Stimulated activated effector memory CD8-positive, alpha-beta T cell treated with anti-CD3 and anti-CD28 coated beads, Interleukin-12 subunit alpha, Interleukin-12 subunit beta, amount 100 ng/mL, for 72 hours (primary cell): ENCODE measurements at regions not wholly inside any gene's neighbourhood (a gene's known extent, or its start where the extent isn't known, plus 50 kb on each side); places are given as distances from the start of the nearest gene placed in this dataset.
"Not testable (repeated sequence)": the region's sequence is repeated elsewhere in the genome, so short reads cannot be mapped to it uniquely, and the experiment has no call there.

Source experiments
- ATAC-seq: fragments of 150-1000 bp; cut with Tn5 transposase; 2 replicates; pipeline ENCODE4 v1.10.0; 2021
- DNase-seq, 2 donors: peaks; one replicate each; pipeline ENCODE4 v3.0.0; 2021 to 2022; ENCODE audit warnings: low spot score in 2 of 2
- H3K27ac Mint-ChIP-seq: one replicate; pipeline ENCODE4 v1.8.0; 2022; ENCODE audit warnings: mild to moderate bottlenecking, mixed read lengths
- H3K36me3 Mint-ChIP-seq: one replicate; pipeline ENCODE4 v1.8.0; 2022; ENCODE audit warnings: mild to moderate bottlenecking, mixed read lengths
- H3K4me1 Mint-ChIP-seq: one replicate; pipeline ENCODE4 v1.8.0; 2022; ENCODE audit warnings: mixed read lengths
- H3K4me3 Mint-ChIP-seq: one replicate; pipeline ENCODE4 v1.8.0; 2022; ENCODE audit warnings: mild to moderate bottlenecking, mixed read lengths
- H3K9me3 Mint-ChIP-seq: one replicate; pipeline ENCODE4 v1.8.0; 2022; ENCODE audit warnings: mixed read lengths

DNA sequence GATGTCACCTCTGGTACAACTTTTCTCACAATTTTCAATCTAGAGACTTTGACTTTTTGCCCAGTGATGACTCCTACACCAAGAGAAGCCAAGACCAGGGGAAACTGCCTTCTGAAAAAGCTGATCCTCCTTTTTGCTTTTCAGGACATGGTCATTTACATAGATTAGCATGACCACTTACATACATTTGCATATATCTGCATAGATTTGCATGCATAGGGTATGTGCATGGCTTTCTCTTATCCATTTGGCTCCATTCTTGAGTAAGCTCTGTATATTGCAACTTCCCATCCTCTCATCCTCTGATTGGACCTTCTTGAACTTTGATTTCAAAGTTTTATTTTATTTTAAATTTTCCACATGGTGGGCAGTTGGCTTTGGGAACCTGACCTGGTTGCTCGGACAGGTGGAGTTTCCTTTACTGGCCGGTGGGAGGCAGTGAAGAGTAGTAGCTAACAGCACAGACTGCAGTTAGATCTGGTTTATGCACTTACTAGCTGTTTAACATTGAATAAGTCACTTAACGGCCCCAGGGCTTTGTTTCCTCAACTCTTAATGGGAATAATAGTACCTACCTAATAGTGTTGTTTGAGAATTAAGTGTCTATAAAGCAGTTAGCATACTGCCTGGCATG lies 92.9 kb downstream of the GPR139 start:
- Mint-ChIP-seq H3K9me3 (no peaks in the 10 kb centered on the region), H3K4me3 (no peak overlapping the region), H3K4me1 (no peaks in the 10 kb centered on the region), H3K36me3 (no peaks in the 10 kb centered on the region), H3K27ac (no peak overlapping the region)
- DNase-seq, result no peak
- ATAC-seq, result no peak

DNA sequence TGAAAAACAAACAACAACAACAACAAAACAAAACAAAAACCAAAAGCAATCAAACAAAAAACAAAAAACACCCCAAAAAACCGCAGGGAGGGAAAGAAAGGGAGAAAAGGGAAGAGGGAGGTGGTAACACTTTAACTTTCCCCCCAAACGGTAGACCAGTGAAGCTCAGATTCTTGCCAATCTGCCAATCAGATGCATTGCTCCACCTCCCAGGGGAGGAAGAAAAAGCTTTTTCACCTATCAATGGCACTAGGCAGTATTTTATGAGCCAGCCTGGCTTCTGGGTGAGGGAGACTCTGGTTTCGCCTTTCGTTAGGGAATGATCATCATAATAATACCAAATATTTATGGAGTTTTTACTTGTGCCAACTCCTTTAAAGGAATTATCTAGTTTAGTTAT lies 94.1 kb downstream of the GPR139 start:
- no peaks in the 10 kb centered on the region for H3K9me3 Mint-ChIP-seq
- no peak overlapping the region for H3K4me3 Mint-ChIP-seq
- H3K36me3 Mint-ChIP-seq, result no peaks in the 10 kb centered on the region
- ATAC-seq (no peak), DNase-seq (no peak)
- no peaks in the 10 kb centered on the region for H3K4me1 Mint-ChIP-seq
- H3K27ac Mint-ChIP-seq, result no peak overlapping the region

DNA sequence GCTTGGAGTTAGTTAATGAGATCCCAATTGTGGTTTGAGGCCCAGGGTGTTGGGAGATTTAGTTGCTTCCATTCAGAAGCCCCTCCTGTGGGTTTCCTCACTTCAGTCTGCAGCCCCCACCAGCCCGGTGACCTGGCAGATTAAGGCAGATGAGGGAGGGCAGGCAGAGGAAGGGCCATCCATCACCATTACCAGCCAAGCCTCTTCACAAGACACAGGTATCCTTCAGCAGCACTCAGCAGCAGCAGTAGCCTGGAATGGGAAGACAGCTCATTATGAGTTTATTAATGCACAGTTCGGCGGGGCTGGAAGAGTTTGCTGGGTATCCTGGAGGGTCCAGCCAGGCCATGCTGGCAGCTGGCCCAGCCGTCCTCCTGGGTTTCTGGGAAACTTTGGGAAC lies 90.0 kb upstream of the GPRC5B start:
- no peak for DNase-seq
- no peak overlapping the region for H3K27ac Mint-ChIP-seq
- H3K4me1 Mint-ChIP-seq, result no peaks in the 10 kb centered on the region
- no peak for ATAC-seq
- no peaks in the 10 kb centered on the region for H3K9me3 Mint-ChIP-seq
- H3K36me3 Mint-ChIP-seq, result no peaks in the 10 kb centered on the region
- H3K4me3 Mint-ChIP-seq, result no peak overlapping the region

DNA sequence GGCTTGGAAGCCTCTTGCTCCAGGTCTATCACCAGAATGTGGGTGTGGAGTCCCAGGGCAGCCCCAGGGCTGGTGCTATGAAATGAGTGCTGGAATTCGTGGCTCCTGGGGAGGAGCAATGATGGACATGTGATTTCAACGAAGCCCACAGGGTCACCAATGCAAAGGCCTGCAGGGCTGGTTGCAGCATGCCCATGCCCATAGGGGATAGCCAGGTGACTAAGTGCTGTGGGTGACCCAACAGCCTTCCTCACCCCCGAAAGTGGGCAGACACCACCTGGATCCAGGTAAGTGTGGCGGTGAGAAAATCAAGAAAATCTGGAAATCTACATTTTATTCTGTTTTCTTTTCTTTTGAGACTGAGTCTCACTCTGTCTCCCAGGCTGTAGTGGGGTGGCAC lies 87.5 kb upstream of the GPRC5B start:
- DNase-seq, result no peak
- no peak for ATAC-seq
- H3K9me3 Mint-ChIP-seq, result no peaks in the 10 kb centered on the region
- no peaks in the 10 kb centered on the region for H3K36me3 Mint-ChIP-seq
- no peak overlapping the region for H3K27ac Mint-ChIP-seq
- no peaks in the 10 kb centered on the region for H3K4me1 Mint-ChIP-seq
- no peak overlapping the region for H3K4me3 Mint-ChIP-seq

DNA sequence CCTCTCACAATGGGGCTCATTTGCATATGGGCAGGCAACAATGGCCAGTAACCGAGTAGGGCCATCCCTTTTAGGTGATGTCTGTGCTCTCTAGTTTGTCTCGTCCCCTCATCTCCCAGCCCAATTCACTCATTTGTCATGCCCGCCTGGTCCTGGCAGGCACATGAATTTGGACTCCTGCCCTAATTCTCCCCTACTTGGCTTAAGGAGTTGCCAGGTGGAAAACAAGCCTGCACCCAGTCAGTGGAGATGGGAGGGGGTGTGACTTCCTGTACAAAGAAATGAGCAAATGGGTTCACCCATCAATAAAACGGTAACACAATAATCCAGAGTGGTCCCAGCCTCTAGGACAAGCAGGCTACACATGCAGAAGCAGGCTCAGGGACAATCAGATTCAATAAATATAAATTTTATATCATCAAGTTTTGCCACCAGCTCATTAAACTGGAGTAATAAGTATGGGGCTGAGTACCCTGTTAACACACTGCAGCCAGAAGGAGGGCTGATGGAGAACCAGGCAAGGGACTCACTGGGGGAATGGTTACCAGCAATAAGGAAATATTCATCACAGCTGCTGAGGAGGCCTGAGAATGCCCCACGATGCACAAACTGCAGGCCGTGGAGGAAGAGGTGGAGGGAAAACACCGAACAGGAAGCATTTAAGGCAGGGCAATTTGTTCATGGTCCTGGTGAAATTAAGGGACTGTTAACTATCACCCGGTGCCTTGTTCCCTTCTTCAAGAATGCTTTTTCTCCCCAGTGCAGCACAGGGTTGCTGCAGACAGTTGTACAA lies 84.4 kb upstream of the GPRC5B start:
- Mint-ChIP-seq H3K36me3 (no peaks in the 10 kb centered on the region), H3K27ac (no peak overlapping the region), H3K4me3 (no peak overlapping the region), H3K4me1 (no peaks in the 10 kb centered on the region), H3K9me3 (no peaks in the 10 kb centered on the region)
- DNase-seq, result no peak
- no peak for ATAC-seq

DNA sequence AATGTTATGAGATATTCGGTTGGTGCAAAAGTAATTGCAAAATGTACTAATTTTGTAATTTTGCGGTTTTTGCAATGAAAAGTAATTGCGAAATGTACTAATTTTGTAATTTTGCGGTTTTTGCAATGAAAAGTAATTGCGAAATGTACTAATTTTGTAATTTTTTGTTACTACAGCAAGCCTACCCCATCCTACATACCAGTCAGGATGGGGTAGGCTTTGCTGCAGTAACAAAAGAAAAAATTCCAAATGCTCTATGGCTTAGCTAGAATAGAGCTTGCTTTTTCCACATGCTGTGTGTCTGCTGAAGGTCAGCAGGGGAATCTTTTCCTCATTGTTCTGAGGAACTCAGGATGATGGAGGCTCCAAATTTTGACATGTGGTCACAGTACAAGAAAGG lies 83.3 kb upstream of the GPRC5B start:
- ATAC-seq (no peak), DNase-seq (no peak)
- no peaks in the 10 kb centered on the region for H3K36me3 Mint-ChIP-seq
- no peaks in the 10 kb centered on the region for H3K4me1 Mint-ChIP-seq
- no peak overlapping the region for H3K4me3 Mint-ChIP-seq
- no peak overlapping the region for H3K27ac Mint-ChIP-seq
- no peaks in the 10 kb centered on the region for H3K9me3 Mint-ChIP-seq

DNA sequence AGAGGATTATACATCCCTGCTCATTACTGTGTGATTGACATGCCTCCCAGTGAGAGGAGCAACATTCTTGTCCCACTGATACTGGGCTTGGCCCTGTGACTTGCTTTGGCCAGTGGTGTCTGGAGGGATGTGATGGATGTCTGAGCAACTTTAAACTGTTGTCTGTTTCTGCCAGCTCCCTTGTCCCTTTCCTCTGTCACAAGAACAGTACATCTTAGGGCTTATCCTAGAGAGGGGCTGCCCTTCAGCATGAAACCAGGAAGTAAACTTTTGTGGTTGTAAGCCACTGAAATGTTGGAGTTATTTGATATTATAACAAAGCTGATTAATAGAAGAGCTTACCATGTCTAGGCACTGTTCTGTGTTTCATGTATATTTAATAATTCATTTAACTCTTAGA lies 82.9 kb upstream of the GPRC5B start:
- Mint-ChIP-seq H3K9me3 (no peaks in the 10 kb centered on the region), H3K36me3 (no peaks in the 10 kb centered on the region), H3K27ac (no peak overlapping the region), H3K4me3 (no peak overlapping the region), H3K4me1 (no peaks in the 10 kb centered on the region)
- ATAC-seq (no peak), DNase-seq (no peak)

DNA sequence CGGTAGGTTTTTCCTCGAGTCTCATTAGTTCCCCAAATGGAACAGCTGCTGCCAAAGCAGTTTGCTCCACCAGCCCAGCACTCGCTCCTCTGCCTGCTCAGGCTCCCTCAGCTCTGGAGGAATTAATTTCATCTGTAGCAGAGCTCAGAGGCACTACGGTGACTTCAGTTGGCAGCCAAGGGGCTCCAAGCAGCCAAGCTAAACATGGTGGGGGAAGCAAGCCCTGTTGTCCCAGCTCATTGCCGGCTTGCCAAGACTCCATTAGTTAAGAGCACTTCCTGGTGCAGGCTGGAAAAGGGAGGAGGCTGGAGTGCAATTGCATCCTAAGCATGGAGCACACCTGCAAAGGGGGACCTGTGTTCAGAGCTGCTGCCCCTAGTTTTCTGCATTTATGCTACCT lies 78.7 kb upstream of the GPRC5B start:
- ATAC-seq, result no peak
- DNase-seq, result no peak
- H3K4me1 Mint-ChIP-seq, result no peaks in the 10 kb centered on the region
- no peak overlapping the region for H3K27ac Mint-ChIP-seq
- no peaks in the 10 kb centered on the region for H3K36me3 Mint-ChIP-seq
- H3K9me3 Mint-ChIP-seq, result no peaks in the 10 kb centered on the region
- H3K4me3 Mint-ChIP-seq, result no peak overlapping the region

DNA sequence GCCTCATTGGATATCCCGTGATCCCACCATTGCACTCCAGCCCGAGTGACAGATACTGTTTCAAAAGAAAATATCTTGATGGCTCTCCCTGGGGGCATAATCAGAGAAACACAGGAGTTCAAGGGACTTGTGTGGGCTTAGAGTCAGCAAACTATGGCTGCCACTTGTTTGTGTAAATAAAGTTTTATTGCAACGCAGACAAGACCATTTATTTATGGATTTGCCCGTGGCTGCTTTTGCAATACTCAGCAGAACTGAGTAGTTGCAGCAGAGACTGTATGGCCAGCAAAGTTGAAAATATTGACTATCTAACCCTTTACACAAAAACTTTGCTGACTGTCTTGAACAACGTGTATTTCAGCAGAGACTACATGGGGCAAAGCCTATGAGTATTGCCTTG lies 75.5 kb upstream of the GPRC5B start:
- Mint-ChIP-seq H3K36me3 (no peaks in the 10 kb centered on the region), H3K27ac (no peak overlapping the region), H3K4me1 (no peaks in the 10 kb centered on the region), H3K4me3 (no peak overlapping the region), H3K9me3 (no peaks in the 10 kb centered on the region)
- DNase-seq (no peak), ATAC-seq (no peak)

DNA sequence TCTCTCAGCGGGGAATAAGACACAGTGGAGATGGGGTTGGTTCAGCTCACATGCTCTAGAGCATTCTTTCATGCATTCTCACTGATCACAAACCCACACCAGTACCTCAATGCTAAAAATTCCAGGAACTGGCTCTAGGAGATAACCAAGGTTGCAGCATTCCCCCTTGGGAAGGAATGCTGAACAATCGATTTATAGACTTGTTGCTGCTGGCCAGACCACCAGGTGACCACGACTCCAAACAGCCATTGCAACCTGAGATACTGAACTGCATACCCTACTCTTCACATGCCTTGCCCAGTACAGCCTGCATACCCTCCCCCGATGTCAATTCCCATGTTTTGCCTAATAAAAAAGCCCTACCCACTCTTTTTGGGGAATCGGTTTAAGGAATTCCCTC lies 75.1 kb upstream of the GPRC5B start:
- ATAC-seq (no peak), DNase-seq (no peak)
- H3K27ac Mint-ChIP-seq, result no peak overlapping the region
- no peaks in the 10 kb centered on the region for H3K9me3 Mint-ChIP-seq
- H3K4me3 Mint-ChIP-seq, result no peak overlapping the region
- no peaks in the 10 kb centered on the region for H3K36me3 Mint-ChIP-seq
- no peaks in the 10 kb centered on the region for H3K4me1 Mint-ChIP-seq

DNA sequence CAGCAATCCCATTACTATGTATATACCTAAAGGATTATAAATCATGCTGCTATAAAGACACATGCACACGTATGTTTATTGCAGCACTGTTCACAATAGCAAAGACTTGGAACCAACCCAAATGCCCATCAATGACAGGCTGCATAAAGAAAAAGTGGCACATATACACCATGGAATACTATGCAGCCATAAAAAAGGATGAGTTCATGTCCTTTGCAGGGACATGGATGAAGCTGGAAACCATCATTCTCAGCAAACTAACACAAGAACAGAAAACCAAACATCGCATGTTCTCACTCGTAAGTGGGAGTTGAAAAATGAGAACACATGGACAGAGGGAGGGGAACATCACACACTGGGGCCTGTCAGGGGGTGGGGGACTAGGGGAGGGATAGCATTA lies 71.2 kb upstream of the GPRC5B start:
- H3K9me3 Mint-ChIP-seq, H3K4me3 Mint-ChIP-seq: not testable (repeated sequence)

DNA sequence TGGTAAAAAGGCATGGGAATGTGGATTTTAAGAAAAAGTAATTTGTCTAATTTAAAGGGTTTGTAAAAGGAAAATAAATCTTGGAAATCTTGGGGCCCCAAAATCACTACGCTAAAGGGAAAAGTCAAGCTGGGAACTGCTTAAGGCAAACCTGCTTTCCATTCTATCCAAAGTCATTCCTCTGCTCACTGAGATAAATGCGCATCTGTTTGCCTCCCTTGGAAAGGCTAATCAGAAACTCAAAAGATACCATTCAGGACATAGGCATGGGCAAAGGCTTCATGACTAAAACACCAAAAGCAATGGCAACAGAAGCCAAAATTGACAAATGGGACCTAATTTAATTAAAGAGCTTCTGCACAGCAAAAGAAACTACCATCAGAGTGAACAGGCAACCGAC lies 70.4 kb upstream of the GPRC5B start:
- not testable (repeated sequence) for ATAC-seq, H3K4me1 Mint-ChIP-seq, DNase-seq

More for the DNA sequence above, 71.2 kb upstream of the GPRC5B start:
- not testable (repeated sequence) for ATAC-seq, H3K36me3 Mint-ChIP-seq, DNase-seq, H3K4me1 Mint-ChIP-seq, H3K27ac Mint-ChIP-seq

DNA sequence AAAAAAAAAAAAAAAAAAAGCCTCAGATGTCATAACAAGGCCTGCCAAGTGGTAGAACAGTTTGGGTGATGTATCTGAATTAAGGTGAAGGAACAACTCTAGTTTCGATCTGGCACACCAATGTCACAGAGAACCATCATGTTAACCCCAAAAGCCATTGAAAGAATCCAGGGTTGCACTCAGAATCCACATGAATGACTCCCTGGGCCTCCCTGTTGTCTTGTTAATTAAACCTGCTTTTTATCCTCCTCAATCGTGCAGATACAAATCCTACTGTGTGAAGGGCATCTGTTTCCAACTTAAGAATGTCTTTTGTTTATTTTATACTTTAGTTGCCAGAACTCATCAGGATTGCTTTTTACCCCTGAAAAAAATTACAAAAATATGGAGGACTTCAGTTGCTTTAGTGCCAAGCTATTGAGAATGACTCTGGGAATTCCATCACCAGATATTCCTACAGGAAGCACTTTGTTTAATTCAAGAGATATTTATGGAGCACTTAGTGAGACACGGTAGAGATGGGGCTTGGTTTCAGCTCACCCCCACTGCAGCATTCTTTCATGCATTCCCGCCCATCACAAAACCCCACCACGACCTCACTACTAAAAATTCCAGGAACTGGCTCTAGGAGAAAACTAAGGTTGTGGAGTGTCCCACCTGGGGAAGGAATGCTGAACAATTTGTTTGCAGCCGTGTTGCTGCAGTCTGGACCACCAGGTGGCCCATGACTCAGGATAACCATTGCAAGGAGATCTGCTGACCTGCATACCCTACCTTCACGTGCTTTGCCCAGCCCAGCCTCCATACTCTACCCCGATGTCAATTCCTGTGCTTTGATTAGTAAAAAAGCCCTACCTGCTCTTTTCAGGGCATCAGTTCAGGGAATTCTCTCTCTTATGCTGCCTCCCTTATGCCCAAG lies 63.8 kb upstream of the GPRC5B start:
- H3K4me3 Mint-ChIP-seq, result no peak overlapping the region
- DNase-seq (no peak), ATAC-seq (no peak)
- H3K27ac Mint-ChIP-seq, result no peak overlapping the region
- H3K36me3 Mint-ChIP-seq, result no peaks in the 10 kb centered on the region
- H3K9me3 Mint-ChIP-seq, result no peaks in the 10 kb centered on the region
- H3K4me1 Mint-ChIP-seq, result no peaks in the 10 kb centered on the region

More for the DNA sequence above, 70.4 kb upstream of the GPRC5B start:
- H3K36me3 Mint-ChIP-seq, H3K9me3 Mint-ChIP-seq, H3K27ac Mint-ChIP-seq, H3K4me3 Mint-ChIP-seq: not testable (repeated sequence)

DNA sequence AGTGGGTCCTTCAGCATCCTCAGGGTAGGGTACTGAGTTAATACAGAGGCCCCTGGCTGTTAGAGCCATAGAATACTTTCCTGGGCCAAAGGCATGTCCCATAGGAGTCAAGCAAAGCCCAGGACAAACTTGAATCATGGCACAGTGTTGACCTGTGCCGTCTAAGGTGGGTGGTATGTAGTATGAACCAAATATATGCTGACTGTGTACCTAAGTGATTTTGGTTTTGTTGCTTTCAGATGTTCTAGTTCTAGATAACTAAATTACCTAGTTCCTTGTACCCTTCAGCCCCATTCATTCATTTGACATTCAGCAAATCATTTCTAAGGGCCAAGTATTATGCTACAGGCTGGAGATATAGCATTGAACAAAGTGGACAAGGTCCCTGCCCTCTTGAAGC lies 61.3 kb upstream of the GPRC5B start:
- no peak for DNase-seq
- Mint-ChIP-seq H3K27ac (no peak overlapping the region), H3K4me1 (no peaks in the 10 kb centered on the region), H3K9me3 (no peaks in the 10 kb centered on the region), H3K36me3 (no peaks in the 10 kb centered on the region), H3K4me3 (no peak overlapping the region)
- peak; percentile 16 for ATAC-seq

DNA sequence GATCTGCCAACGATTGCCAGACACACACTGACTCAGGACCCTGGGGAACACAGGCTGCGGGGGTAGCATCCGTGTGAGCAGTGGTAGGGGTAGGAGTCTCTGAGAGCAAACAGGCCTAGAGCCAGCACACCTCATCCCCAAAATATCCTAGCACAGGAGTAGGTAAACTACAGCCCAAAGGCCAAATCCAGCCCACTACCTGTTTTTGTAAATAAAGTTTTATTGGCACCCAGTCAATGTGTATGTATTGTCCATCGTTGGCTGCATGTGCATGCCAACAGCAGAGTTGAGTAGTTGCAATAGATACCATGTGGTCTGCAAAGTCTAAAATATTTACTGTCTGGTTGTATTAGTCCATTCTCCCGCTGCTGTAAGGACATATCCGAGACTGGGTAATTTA lies 55.5 kb upstream of the GPRC5B start:
- no peaks in the 10 kb centered on the region for H3K4me1 Mint-ChIP-seq
- DNase-seq, result no peak
- H3K9me3 Mint-ChIP-seq, result no peaks in the 10 kb centered on the region
- H3K36me3 Mint-ChIP-seq, result no peaks in the 10 kb centered on the region
- H3K4me3 Mint-ChIP-seq, result no peak overlapping the region
- H3K27ac Mint-ChIP-seq, result no peak overlapping the region
- ATAC-seq, result no peak

DNA sequence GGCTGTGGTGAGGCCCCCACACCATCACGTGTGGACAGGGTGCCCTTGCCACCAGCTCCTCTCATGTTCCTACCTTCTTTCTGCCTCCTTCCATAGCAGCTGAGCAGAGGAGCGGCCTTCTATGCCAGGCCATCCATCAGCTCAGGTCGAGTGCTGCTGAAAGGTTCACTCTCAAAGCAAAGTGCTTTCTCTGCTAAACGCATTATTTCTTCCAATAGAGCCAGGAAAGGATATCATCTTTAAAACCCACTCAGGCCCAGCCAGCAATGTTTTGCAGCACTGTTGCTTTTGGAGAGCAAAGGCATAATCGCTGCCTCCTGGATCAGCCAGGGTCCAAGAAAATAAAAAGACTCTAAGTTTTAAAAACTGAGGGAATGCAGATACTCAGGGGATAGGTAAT lies 54.9 kb upstream of the GPRC5B start:
- Mint-ChIP-seq H3K36me3 (no peaks in the 10 kb centered on the region), H3K9me3 (no peaks in the 10 kb centered on the region), H3K4me1 (no peaks in the 10 kb centered on the region), H3K27ac (no peak overlapping the region), H3K4me3 (no peak overlapping the region)
- DNase-seq (no peak), ATAC-seq (no peak)
